T-cell (primary cell): ENCODE measurements at regions not wholly inside any gene's neighbourhood (a gene's known extent, or its start where the extent isn't known, plus 50 kb on each side); places are given as distances from the start of the nearest gene placed in this dataset.

Experiments used
- ATAC-seq, 4 experiments: fragments of 200-7000 bp in 3 of 4; fragments of 150-1000 bp in 1 of 4; cut with Tn5 transposase; replicated peaks in 1 of 4; 1 replicate in 3 of 4; 2 replicates in 1 of 4; pipeline ENCODE4 v1.10.0; 2021; ENCODE audit warnings: moderate library complexity in 3 of 4, mild to moderate bottlenecking in 2 of 4, moderate number of reproducible peaks in 1 of 4
- CTCF ChIA-PET, 2 donors: fragments of 300-600 bp; sonication (Branson Sonifier 250); formaldehyde crosslinking; loops; one replicate each; lab custom pipeline; 2022; ENCODE audit warnings: antibody characterized with exemption in 2 of 2; lab: Charles Lee
- POLR2A ChIA-PET, 2 donors: fragments of 300-600 bp; sonication (Branson Sonifier 250); formaldehyde crosslinking; loops; one replicate each; lab custom pipeline; 2022; ENCODE audit warnings: antibody characterized with exemption in 2 of 2; lab: Charles Lee
- DNase-seq, 35 experiments: peaks; one replicate each; pipeline versions ENCODE4 v3.0.0 to v3.0.0-alpha.2; 2013 to 2023
- H3K27ac ChIP-seq: one replicate; pipeline ENCODE4 v1.5.1; 2013; ENCODE audit warnings: low read length
- H3K27me3 ChIP-seq, 2 experiments: replicated peaks in 1 of 2; 1 replicate in 1 of 2; 2 replicates in 1 of 2; pipeline versions ENCODE4 v1.6.1 to v1.7.0; 2013; ENCODE audit warnings: low read length in 1 of 2, mixed read lengths in 1 of 2; ENCODE audit not compliant: control insufficient read depth in 2 of 2, insufficient read depth in 2 of 2; ENCODE audit errors: extremely low read depth in 1 of 2
- H3K36me3 ChIP-seq, 2 donors: 1 replicate in 1 of 2; 2 replicates in 1 of 2; pipeline versions ENCODE4 v1.6.1 to v1.7.0; 2013; ENCODE audit warnings: low read length in 1 of 2; ENCODE audit not compliant: control insufficient read depth in 2 of 2, insufficient read depth in 1 of 2; ENCODE audit errors: extremely low read depth in 1 of 2
- H3K4me1 ChIP-seq, 2 experiments: 1 replicate in 1 of 2; 2 replicates in 1 of 2; pipeline versions ENCODE4 v1.6.1 to v1.7.0; 2013; ENCODE audit warnings: low read length in 2 of 2, mixed read lengths in 1 of 2; ENCODE audit not compliant: insufficient read depth in 2 of 2, control insufficient read depth in 1 of 2; ENCODE audit errors: extremely low read depth in 1 of 2
- H3K4me3 ChIP-seq, 2 donors: 1 replicate in 1 of 2; 2 replicates in 1 of 2; pipeline versions ENCODE4 v1.5.1 to v1.7.0; 2013; ENCODE audit warnings: mild to moderate bottlenecking in 2 of 2, low read length in 1 of 2, moderate library complexity in 1 of 2; ENCODE audit not compliant: control insufficient read depth in 1 of 2; ENCODE audit errors: extremely low read depth in 1 of 2
- H3K9me3 ChIP-seq: 2 replicates; pipeline ENCODE4 v1.7.0; 2013
- H3K27ac Mint-ChIP-seq, 2 donors: one replicate each; pipeline ENCODE4 v1.8.0; 2020 to 2021; ENCODE audit warnings: mild to moderate bottlenecking in 2 of 2, mixed read lengths in 2 of 2
- H3K27me3 Mint-ChIP-seq, 2 donors: one replicate each; pipeline ENCODE4 v1.8.0; 2021 to 2022; ENCODE audit warnings: mixed read lengths in 2 of 2
- H3K36me3 Mint-ChIP-seq: one replicate; pipeline ENCODE4 v1.8.0; 2021; ENCODE audit warnings: mixed read lengths
- H3K4me1 Mint-ChIP-seq, 3 donors: one replicate each; pipeline ENCODE4 v1.8.0; 2020 to 2022; ENCODE audit warnings: mixed read lengths in 3 of 3, mild to moderate bottlenecking in 1 of 3
- H3K4me3 Mint-ChIP-seq, 3 donors: one replicate each; pipeline ENCODE4 v1.8.0; 2020 to 2022; ENCODE audit warnings: mild to moderate bottlenecking in 3 of 3, mixed read lengths in 3 of 3, moderate library complexity in 3 of 3
- H3K9me3 Mint-ChIP-seq, 3 donors: one replicate each; pipeline ENCODE4 v1.8.0; 2020 to 2022; ENCODE audit warnings: mixed read lengths in 3 of 3
- WGBS: methylation state at CpG from one replicate; pipeline ENCODE4 v1.1.5; 2013; ENCODE audit warnings: missing lambda C conversion rate; ENCODE audit not compliant: insufficient coverage; 5-methylcytosine and 5-hydroxymethylcytosine counted together

GRCh38 chr2:128631698-128632500 is 313.2 kb upstream of the HS6ST1 start:
- 87% methylated on average over 14 of the region's 15 CpGs for WGBS
- Histone ChIP-seq H3K27ac (no peak overlapping the region), H3K4me1 (no peaks in the 10 kb centered on the region), H3K9me3 (no peaks in the 10 kb centered on the region), H3K4me3 (no peak overlapping the region), H3K36me3 (no peaks in the 10 kb centered on the region), H3K27me3 (peaks cover 0 to 10% of the 10 kb centered on the region in 2 experiments)
- Mint-ChIP-seq H3K4me1 (no peaks in the 10 kb centered on the region), H3K36me3 (no peaks in the 10 kb centered on the region), H3K27ac (no peak overlapping the region), H3K4me3 (no peak overlapping the region), H3K27me3 (peaks cover 0 to 4% of the 10 kb centered on the region in 2 donors), H3K9me3 (no peaks in the 10 kb centered on the region)
- ChIA-PET POLR2A (no interaction called here), CTCF (no interaction called here)
- ATAC-seq (no peak), DNase-seq (peak in 1 of 35 experiments; percentile 13)

DNA sequence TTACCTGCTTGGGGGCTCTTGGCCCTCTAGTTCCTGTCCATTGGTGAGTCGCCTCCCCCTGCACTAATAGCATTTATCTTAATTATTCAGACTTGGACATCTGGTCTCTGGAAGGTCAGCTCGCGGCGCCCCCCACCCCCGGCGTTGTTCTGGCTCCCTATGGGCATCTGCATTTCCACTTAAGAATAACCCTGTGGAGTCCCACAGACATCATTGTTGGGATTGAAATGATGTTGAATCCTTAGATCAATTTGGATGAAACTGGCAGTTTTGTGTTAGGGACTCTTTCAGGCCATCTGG is 313.8 kb upstream of the HS6ST1 start:
- Mint-ChIP-seq H3K27ac (no peak overlapping the region), H3K27me3 (peaks cover 0 to 6% of the 10 kb centered on the region in 2 donors), H3K36me3 (no peaks in the 10 kb centered on the region), H3K9me3 (no peaks in the 10 kb centered on the region), H3K4me1 (no peaks in the 10 kb centered on the region), H3K4me3 (no peak overlapping the region)
- ATAC-seq = no peak
- POLR2A ChIA-PET = no interaction called here
- Histone ChIP-seq H3K27ac (no peak overlapping the region), H3K27me3 (peaks cover 0 to 11% of the 10 kb centered on the region in 2 experiments), H3K36me3 (no peaks in the 10 kb centered on the region), H3K4me3 (no peak overlapping the region), H3K4me1 (no peaks in the 10 kb centered on the region), H3K9me3 (no peaks in the 10 kb centered on the region)
- CTCF ChIA-PET = no interaction called here
- WGBS = 100% methylated on average over 1 of the region's 6 CpGs
- DNase-seq = no peak

- H3K4me1 Mint-ChIP-seq = no peaks in the 10 kb centered on the region
- CTCF ChIA-PET = no interaction called here
Observed at GRCh38 chr2:128633501-128633900, 314.8 kb upstream of the HS6ST1 start.

GRCh38 chr2:128635361-128635900 is 316.8 kb upstream of the HS6ST1 start:
- DNase-seq (peak in 1 of 35 experiments; percentile 21), ATAC-seq (no peak)
- CTCF ChIA-PET = no interaction called here
- H3K4me3 ChIP-seq = no peak overlapping the region
- peaks cover 0 to 13% of the 10 kb centered on the region in 2 experiments for H3K27me3 ChIP-seq
- H3K27me3 Mint-ChIP-seq = peaks cover 0 to 9% of the 10 kb centered on the region in 2 donors
- POLR2A ChIA-PET = no interaction called here
- H3K4me1 ChIP-seq = no peaks in the 10 kb centered on the region
- H3K9me3 Mint-ChIP-seq = no peaks in the 10 kb centered on the region
- H3K27ac ChIP-seq = no peak overlapping the region
- no peaks in the 10 kb centered on the region for H3K36me3 Mint-ChIP-seq
- no peaks in the 10 kb centered on the region for H3K4me1 Mint-ChIP-seq
- 65% methylated on average over 3 of the region's 8 CpGs for WGBS
- H3K4me3 Mint-ChIP-seq = no peak overlapping the region
- no peak overlapping the region for H3K27ac Mint-ChIP-seq
- H3K9me3 ChIP-seq = no peaks in the 10 kb centered on the region
- H3K36me3 ChIP-seq = no peaks in the 10 kb centered on the region

More at GRCh38 chr2:128633501-128633900, 314.8 kb upstream of the HS6ST1 start:
- DNase-seq (no peak), ATAC-seq (no peak)
- no peaks in the 10 kb centered on the region for H3K4me1 ChIP-seq
- Mint-ChIP-seq H3K27ac (no peak overlapping the region), H3K4me3 (no peak overlapping the region), H3K27me3 (peaks cover 0 to 9% of the 10 kb centered on the region in 2 donors), H3K36me3 (no peaks in the 10 kb centered on the region), H3K9me3 (no peaks in the 10 kb centered on the region)
- H3K9me3 ChIP-seq = no peaks in the 10 kb centered on the region
- peaks cover 0 to 13% of the 10 kb centered on the region in 2 experiments for H3K27me3 ChIP-seq
- H3K4me3 ChIP-seq = no peak overlapping the region
- no peaks in the 10 kb centered on the region for H3K36me3 ChIP-seq
- no peak overlapping the region for H3K27ac ChIP-seq
- no CpG with 5 or more reads among the region's 3 CpGs for WGBS
- POLR2A ChIA-PET = interaction anchor here in 1 of 2 donors (0.6 kb wide), 1 partner anchor 1869 kb away, joined by 5 read pairs; no protein-coding TSS in a partner anchor

DNA sequence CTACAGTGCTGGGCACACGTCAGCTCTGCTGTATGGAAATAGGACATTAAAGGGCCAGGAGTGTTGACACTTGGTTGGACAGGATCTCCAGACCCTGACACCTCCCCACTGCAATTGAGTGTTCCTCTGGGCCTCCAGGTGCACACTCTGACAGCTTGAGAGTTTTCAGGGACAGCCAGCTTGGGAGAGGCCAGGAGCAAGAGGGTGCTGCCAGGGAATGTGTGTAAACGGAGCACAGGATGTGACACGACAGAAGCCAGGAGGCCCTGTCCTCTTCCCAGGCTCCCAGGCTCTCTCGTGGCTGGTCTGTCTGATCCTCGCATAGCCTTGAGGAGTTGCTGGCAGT is 318.1 kb upstream of the HS6ST1 start:
- Histone ChIP-seq H3K27ac (no peak overlapping the region), H3K27me3 (peaks cover 0 to 16% of the 10 kb centered on the region in 2 experiments), H3K9me3 (no peaks in the 10 kb centered on the region), H3K36me3 (no peaks in the 10 kb centered on the region), H3K4me3 (no peak overlapping the region), H3K4me1 (no peaks in the 10 kb centered on the region)
- Mint-ChIP-seq H3K9me3 (no peaks in the 10 kb centered on the region), H3K4me1 (no peaks in the 10 kb centered on the region), H3K36me3 (no peaks in the 10 kb centered on the region), H3K27me3 (peaks cover 0 to 11% of the 10 kb centered on the region in 2 donors), H3K4me3 (no peak overlapping the region), H3K27ac (no peak overlapping the region)
- DNase-seq (peak in 1 of 35 experiments; percentile 16), ATAC-seq (no peak)
- WGBS = 89% methylated on average over 4 of the region's 5 CpGs
- ChIA-PET CTCF (no interaction called here), POLR2A (no interaction called here)

DNA sequence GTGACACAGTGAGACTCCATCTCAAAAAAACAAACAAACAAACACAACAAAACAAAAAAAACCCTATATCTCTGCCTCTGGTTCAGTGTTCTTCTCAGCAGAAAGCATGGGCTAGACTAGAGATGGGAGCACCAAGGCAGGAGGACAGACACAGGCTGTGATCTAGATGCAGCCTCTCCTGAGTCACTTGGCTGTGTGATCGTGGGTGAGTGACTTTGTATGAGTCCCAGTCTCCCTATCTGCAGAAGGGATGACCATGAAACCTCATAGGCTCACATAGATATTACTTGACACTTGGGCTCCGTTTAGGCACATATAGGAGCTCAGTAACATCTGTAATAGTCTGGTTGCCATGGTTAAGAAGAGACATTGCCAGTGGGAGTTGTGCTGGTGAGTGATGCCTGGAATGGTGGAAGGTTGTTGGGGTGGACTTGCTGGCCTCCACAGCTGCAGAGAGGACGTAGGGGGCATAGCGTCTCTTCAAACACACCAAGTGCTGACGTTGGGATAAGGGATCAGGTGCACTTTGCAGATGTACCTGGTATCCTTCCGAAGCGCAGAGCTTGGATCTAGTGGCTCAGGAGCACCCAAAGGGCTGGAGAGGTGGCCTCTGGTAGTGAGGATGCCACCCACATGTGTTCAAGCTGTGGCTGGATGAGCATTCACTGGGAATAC is 318.9 kb upstream of the HS6ST1 start:
- ATAC-seq (no peak), DNase-seq (peak in 1 of 35 experiments; percentile 13)
- no peaks in the 10 kb centered on the region for H3K9me3 ChIP-seq
- Mint-ChIP-seq H3K4me3 (no peak overlapping the region), H3K4me1 (no peaks in the 10 kb centered on the region), H3K27me3 (peaks cover 0 to 11% of the 10 kb centered on the region in 2 donors), H3K27ac (no peak overlapping the region), H3K36me3 (no peaks in the 10 kb centered on the region), H3K9me3 (no peaks in the 10 kb centered on the region)
- no peak overlapping the region for H3K27ac ChIP-seq
- WGBS = 82% methylated on average over 5 of the region's 7 CpGs
- no peaks in the 10 kb centered on the region for H3K4me1 ChIP-seq
- ChIA-PET CTCF (no interaction called here), POLR2A (no interaction called here)
- no peak overlapping the region for H3K4me3 ChIP-seq
- no peaks in the 10 kb centered on the region for H3K36me3 ChIP-seq
- peaks cover 0 to 16% of the 10 kb centered on the region in 2 experiments for H3K27me3 ChIP-seq
